Heart right ventricle (tissue), 16 donors: ENCODE measurements at regions not wholly inside any gene's neighbourhood (a gene's known extent, or its start where the extent isn't known, plus 50 kb on each side); places are given as distances from the start of the nearest gene placed in this dataset.

Experiments used
- ATAC-seq, 8 donors: fragments of 200-7000 bp; cut with Tn5 transposase; one replicate each; pipeline ENCODE4 v1.9.1; 2020; ENCODE audit warnings: mild to moderate bottlenecking in 8 of 8, moderate library complexity in 8 of 8, moderate number of reproducible peaks in 1 of 8
- DNase-seq, 2 donors: peaks; one replicate each; pipeline ENCODE4 v3.0.0-alpha.2; 2020
- H3K27ac ChIP-seq, 10 donors: fragments of 200-600 bp; sonication (generic) in 2 of 10; one replicate each; pipeline versions ENCODE4 v1.5.0 to v1.8.0; 2020 to 2022; ENCODE audit warnings: mild to moderate bottlenecking in 3 of 10
- H3K27me3 ChIP-seq, 7 donors: fragments of 200-600 bp; one replicate each; pipeline ENCODE4 v1.8.0; 2021 to 2022; ENCODE audit warnings: mild to moderate bottlenecking in 2 of 7
- H3K36me3 ChIP-seq, 9 donors: fragments of 200-600 bp; sonication (generic) in 1 of 9; one replicate each; pipeline versions ENCODE4 v1.5.0 to v1.8.0; 2020 to 2022; ENCODE audit warnings: mild to moderate bottlenecking in 2 of 9
- H3K4me1 ChIP-seq, 9 donors: fragments of 200-600 bp; sonication (generic) in 1 of 9; one replicate each; pipeline versions ENCODE4 v1.5.0 to v1.8.0; 2020 to 2022; ENCODE audit warnings: mild to moderate bottlenecking in 4 of 9
- H3K4me3 ChIP-seq, 10 donors: fragments of 200-600 bp; sonication (generic) in 2 of 10; one replicate each; pipeline versions ENCODE4 v1.5.0 to v1.8.0; 2020 to 2022; ENCODE audit warnings: mild to moderate bottlenecking in 7 of 10, moderate library complexity in 2 of 10
- H3K9me3 ChIP-seq, 11 donors: fragments of 200-600 bp in 10 of 11; sonication (generic) in 2 of 11; one replicate each; pipeline versions ENCODE4 v1.5.0 to v1.8.0; 2013 to 2022; ENCODE audit warnings: mild to moderate bottlenecking in 2 of 11, control low read depth in 1 of 11, moderate library complexity in 1 of 11
- WGBS, 2 donors: extraction: QIAGEN DNeasy Blood & Tissue Kit; methylation state at CpG; one replicate each; pipeline ENCODE4 v1.1.7; 2013; ENCODE audit warnings: inconsistent platforms in 1 of 2; 5-methylcytosine and 5-hydroxymethylcytosine counted together
- intact Hi-C, 10 donors: fragments of 100-400 bp; cut with DNase I; formaldehyde crosslinking; loops; one replicate each; pipeline versions ENCODE4 v1.11.1 to v1.14.2; 2022
- TF ChIP-seq, protein P1 (sequence below), 9 donors: fragments of 200-600 bp; sonication (generic) in 2 of 9; IDR thresholded peaks; one replicate each; pipeline versions ENCODE4 v1.5.0 to v1.8.0; 2021 to 2022; ENCODE audit warnings: antibody characterized with exemption in 9 of 9, mild to moderate bottlenecking in 5 of 9, moderate library complexity in 1 of 9
- donor health status: Arrhythmogenic right ventricular cardiomyopathy.
- donor health status: ischemic (EF 13 %, LVEDD 7.1; RV severe dilation, severe dysfunction).
- donor health status: healthy with polysubstance abuse.
- donor health status: DM: no; HTN: yes; CAD: no.
- donor health status: DM: no; HTN: no; CAD: no.
- donor health status: ischemic (EF 25% LVEDD 6.9; RV normal size, moderate dysfunction).
- donor health status: ischemic (EF 25% LVEDD 5.7; RV mildly dilated, moderate dysfunction).
- donor health status: healthy.
- donor health status: DM: yes; HTN: yes; CAD: no.
- donor health status: Ischemic cardiomyopathy.
- donor health status: ischemic (EF 35%, LVEDD 5.7; RV mildly dilated, moderate dysfunction).
- donor health status: nonischemic (EF 11% LVEDD 7.7; RV severe dilation, severe dysfunction).
- donor health status: DM: yes; HTN: yes; CAD: no.
- donor health status: PGD.
- donor health status: ischemic (EF 29% LVEDD 5.4; RV normal size, mild dysfunction).
- donor health status: nonischemic (EF 23%, LVEDD 6.1; RV moderate dilation, normal function).

DNA sequence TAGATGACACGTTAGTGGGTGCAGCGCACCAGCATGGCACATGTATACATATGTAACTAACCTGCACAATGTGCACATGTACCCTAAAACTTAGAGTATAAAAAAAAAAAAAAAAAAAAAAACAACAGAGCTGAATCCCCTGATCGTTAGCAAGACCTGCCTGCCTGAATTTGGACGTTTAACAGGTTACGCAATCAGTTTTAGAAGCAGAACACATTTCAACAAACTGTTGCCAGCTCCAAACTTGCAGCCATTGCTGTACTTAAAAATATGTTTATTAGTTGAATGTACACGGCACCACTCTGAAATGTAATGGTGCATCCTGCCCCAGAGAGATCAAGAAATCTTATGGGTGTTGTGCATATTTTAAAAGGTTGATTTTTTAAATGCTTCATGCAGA is 680.0 kb downstream of the TLE4 start:
- Histone ChIP-seq H3K27ac (no peak overlapping the region), H3K36me3 (no peaks in the 10 kb centered on the region), H3K9me3 (peaks cover 0 to 30% (median 0%) of the 10 kb centered on the region in 11 donors), H3K4me1 (no peaks in the 10 kb centered on the region), H3K27me3 (no peaks in the 10 kb centered on the region), H3K4me3 (no peak overlapping the region)
- intact Hi-C loops = no loop called here
- no peak for DNase-seq
- WGBS, 2 donors = 58 to 69% methylated on average over 4 of the region's 6 CpGs
- TF ChIP-seq, protein P1, sequence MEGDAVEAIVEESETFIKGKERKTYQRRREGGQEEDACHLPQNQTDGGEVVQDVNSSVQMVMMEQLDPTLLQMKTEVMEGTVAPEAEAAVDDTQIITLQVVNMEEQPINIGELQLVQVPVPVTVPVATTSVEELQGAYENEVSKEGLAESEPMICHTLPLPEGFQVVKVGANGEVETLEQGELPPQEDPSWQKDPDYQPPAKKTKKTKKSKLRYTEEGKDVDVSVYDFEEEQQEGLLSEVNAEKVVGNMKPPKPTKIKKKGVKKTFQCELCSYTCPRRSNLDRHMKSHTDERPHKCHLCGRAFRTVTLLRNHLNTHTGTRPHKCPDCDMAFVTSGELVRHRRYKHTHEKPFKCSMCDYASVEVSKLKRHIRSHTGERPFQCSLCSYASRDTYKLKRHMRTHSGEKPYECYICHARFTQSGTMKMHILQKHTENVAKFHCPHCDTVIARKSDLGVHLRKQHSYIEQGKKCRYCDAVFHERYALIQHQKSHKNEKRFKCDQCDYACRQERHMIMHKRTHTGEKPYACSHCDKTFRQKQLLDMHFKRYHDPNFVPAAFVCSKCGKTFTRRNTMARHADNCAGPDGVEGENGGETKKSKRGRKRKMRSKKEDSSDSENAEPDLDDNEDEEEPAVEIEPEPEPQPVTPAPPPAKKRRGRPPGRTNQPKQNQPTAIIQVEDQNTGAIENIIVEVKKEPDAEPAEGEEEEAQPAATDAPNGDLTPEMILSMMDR (IDR thresholded peaks at IDR 0.05) = no peak
- ATAC-seq = no peak

DNA sequence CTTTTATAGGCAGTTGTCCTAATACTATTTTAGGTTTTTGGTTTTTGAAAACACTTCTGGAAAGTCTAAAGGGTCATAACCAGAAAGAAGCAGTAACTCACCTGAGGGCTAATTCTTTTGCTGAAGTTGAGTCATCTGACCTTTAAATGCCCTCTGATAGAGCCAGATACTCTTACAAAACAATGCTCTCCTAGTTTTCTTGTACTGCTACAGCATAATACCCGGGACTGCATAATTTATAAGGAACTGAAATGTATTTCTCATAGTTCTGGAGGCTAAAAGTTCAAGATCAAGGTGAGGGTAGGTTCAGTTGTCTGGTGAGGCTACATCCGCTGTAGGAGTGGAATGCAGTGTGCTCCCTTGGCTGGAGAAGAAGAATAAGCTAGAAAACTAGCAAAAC is 670.3 kb downstream of the TLE4 start:
- whole genome bisulfite sequencing, 2 donors = 69 to 73% methylated on average over 2 of the region's 2 CpGs
- no peaks in the 10 kb centered on the region for H3K4me1 ChIP-seq
- TF ChIP-seq, protein P1 (IDR thresholded peaks at IDR 0.05) = no peak
- no peak overlapping the region for H3K27ac ChIP-seq
- DNase-seq (no peak), ATAC-seq (no peak)
- intact Hi-C loops = no loop called here
- no peaks in the 10 kb centered on the region for H3K36me3 ChIP-seq
- H3K27me3 ChIP-seq = no peaks in the 10 kb centered on the region
- peaks cover 0 to 20% (median 0%) of the 10 kb centered on the region in 11 donors for H3K9me3 ChIP-seq
- H3K4me3 ChIP-seq = no peak overlapping the region

DNA sequence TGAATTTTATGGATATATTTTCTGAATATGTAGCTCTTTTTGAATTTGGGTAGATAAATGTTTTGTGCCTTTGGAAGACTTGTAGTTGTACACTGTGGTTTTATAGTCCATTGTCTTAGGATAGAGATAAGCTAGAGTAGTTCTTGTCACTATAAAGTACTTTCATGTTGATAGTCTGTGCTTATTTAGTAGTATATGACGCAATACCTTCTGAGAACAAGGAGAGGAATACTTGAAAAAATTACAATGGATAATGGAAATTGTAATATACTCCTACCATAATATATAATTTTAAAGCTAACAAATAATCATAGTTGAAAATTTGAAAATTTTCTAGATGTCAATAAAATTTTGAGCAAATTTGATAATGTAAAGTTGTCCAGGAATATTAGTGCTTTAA is 664.0 kb downstream of the TLE4 start:
- Histone ChIP-seq H3K4me3 (no peak overlapping the region), H3K9me3 (peaks cover 0 to 19% (median 0%) of the 10 kb centered on the region in 11 donors), H3K36me3 (no peaks in the 10 kb centered on the region), H3K4me1 (no peaks in the 10 kb centered on the region), H3K27ac (no peak overlapping the region), H3K27me3 (no peaks in the 10 kb centered on the region)
- TF ChIP-seq, protein P1 (IDR thresholded peaks at IDR 0.05) = no peak
- 78 to 79% methylated on average over 1 of the region's 1 CpG for WGBS, 2 donors
- intact Hi-C loops = no loop called here
- ATAC-seq (no peak), DNase-seq (no peak)

DNA sequence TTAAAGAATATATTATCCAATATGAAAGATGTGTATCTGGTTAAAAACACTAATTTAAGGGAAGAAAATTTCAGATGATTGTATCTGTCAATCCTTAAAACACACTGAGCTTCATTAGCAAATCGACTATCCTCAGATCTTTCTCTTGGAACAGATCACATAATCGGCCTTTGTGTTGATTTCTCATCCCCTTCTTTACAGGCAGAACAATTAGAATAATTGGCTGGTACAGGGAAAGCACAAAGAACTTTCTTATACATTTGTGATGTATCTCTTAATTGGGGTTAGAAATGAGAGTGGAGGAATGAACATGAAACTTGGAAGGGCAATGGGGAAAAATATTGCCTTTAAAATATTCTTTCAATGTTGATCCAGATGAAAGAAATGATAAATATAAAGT is 662.1 kb downstream of the TLE4 start:
- ATAC-seq (no peak), DNase-seq (no peak)
- Histone ChIP-seq H3K9me3 (peaks cover 0 to 19% (median 0%) of the 10 kb centered on the region in 11 donors), H3K4me3 (no peak overlapping the region), H3K27ac (no peak overlapping the region), H3K4me1 (no peaks in the 10 kb centered on the region), H3K27me3 (no peaks in the 10 kb centered on the region), H3K36me3 (no peaks in the 10 kb centered on the region)
- 71 to 72% methylated on average over 2 of the region's 2 CpGs for WGBS, 2 donors
- intact Hi-C loops = no loop called here
- TF ChIP-seq, protein P1 (IDR thresholded peaks at IDR 0.05) = no peak
